Erythroblast (primary cell): ENCODE measurements at regions not wholly inside any gene's neighbourhood (a gene's known extent, or its start where the extent isn't known, plus 50 kb on each side); places are given as distances from the start of the nearest gene placed in this dataset.

Experiments used
- DNase-seq, 2 experiments: peaks; one replicate each; lab custom pipeline; 2025; lab: John Stamatoyannopoulos, UW
- GATA1 ChIP-seq: IDR thresholded peaks from 2 replicates; pipeline ENCODE4 v1.6.1; 2011; ENCODE audit warnings: low read depth, mild to moderate bottlenecking, control low read depth, low read length, moderate library complexity
- POLR2A ChIP-seq: IDR thresholded peaks from 2 replicates; pipeline ENCODE4 v1.6.1; 2011; ENCODE audit warnings: mild to moderate bottlenecking, low read length

- TF ChIP-seq GATA1, result no peak
- TF ChIP-seq POLR2A, result no peak
- no peak for DNase-seq
Observed at GRCh38 chr9:135228983-135229625, 141.6 kb downstream of the OLFM1 start.

GRCh38 chr9:135229701-135230385, 142.4 kb downstream of the OLFM1 start:
- TF ChIP-seq POLR2A, result no peak
- no peak for TF ChIP-seq GATA1
- DNase-seq, result no peak

GRCh38 chr9:135230386-135230765, 142.9 kb downstream of the OLFM1 start:
- no peak for DNase-seq
- TF ChIP-seq GATA1 (no peak), POLR2A (no peak)

- no peak for DNase-seq
- no peak for TF ChIP-seq GATA1
- TF ChIP-seq POLR2A, result no peak
Observed at GRCh38 chr9:135230817-135231520, 143.5 kb downstream of the OLFM1 start.

- DNase-seq, result no peak
Observed at GRCh38 chr9:135239100-135239768, 151.8 kb downstream of the OLFM1 start.

GRCh38 chr9:135239769-135240141, 152.3 kb downstream of the OLFM1 start:
- TF ChIP-seq POLR2A, result no peak
- no peak for TF ChIP-seq GATA1

More at GRCh38 chr9:135239100-135239768, 151.8 kb downstream of the OLFM1 start:
- TF ChIP-seq POLR2A, result no peak

GRCh38 chr9:135240222-135240621, 152.8 kb downstream of the OLFM1 start:
- TF ChIP-seq GATA1 (no peak), POLR2A (no peak)
- no peak for DNase-seq

More at GRCh38 chr9:135239769-135240141, 152.3 kb downstream of the OLFM1 start:
- DNase-seq, result no peak

- TF ChIP-seq POLR2A, result no peak
- TF ChIP-seq GATA1, result no peak
- no peak for DNase-seq
Observed at GRCh38 chr9:135240871-135241311, 153.4 kb downstream of the OLFM1 start.

GRCh38 chr9:135241381-135242048, 154.0 kb downstream of the OLFM1 start:
- no peak for DNase-seq
- TF ChIP-seq GATA1 (no peak), POLR2A (no peak)

- TF ChIP-seq GATA1, result no peak
- TF ChIP-seq POLR2A, result no peak
- no peak for DNase-seq
Observed at GRCh38 chr9:135242049-135242396, 154.6 kb downstream of the OLFM1 start.

GRCh38 chr9:135242406-135242805, 154.9 kb downstream of the OLFM1 start:
- TF ChIP-seq GATA1 (no peak), POLR2A (no peak)
- no peak for DNase-seq

- TF ChIP-seq POLR2A (no peak), GATA1 (no peak)
- no peak for DNase-seq
Observed at GRCh38 chr9:135243201-135244190, 156.0 kb downstream of the OLFM1 start.
